Omental fat pad (tissue), 3 donors: ENCODE measurements at regions not wholly inside any gene's neighbourhood (a gene's known extent, or its start where the extent isn't known, plus 50 kb on each side); places are given as distances from the start of the nearest gene placed in this dataset.

Experiments used
- ATAC-seq: fragments of 150-250 bp; one replicate; pipeline ENCODE4 v1.9.1; 2016; ENCODE audit warnings: mild to moderate bottlenecking, moderate library complexity; ENCODE audit not compliant: low FRiP score
- DNase-seq: peaks from one replicate; pipeline ENCODE4 v3.0.0-alpha.2; 2019; ENCODE audit warnings: low spot score
- TF ChIP-seq, protein P1 (sequence below), 3 donors: fragments of 450-650 bp; IDR thresholded peaks; one replicate each; pipeline ENCODE4 v1.5.1; 2016 to 2017; ENCODE audit warnings: antibody characterized with exemption in 3 of 3, mild to moderate bottlenecking in 3 of 3, moderate library complexity in 2 of 3

DNA sequence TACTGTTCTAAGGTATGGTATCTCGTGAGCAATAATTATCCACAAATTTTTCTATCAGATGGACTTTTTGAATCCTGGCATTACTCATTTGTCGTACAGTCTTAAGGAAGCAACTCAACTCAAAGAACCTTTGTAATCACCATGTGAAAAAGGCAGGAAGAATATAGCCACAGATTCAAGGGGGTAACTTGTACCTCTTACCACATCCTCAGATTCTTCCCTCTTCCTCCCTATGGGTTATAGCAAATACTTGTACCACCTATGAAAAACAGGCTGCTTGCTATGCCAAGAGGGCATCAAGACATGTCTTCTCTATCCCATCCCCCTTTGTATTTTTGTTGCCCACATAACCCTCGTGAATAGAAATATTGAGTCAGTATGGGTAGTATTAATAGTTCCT, 616.6 kb upstream of the USP24 start:
- TF ChIP-seq, protein P1, sequence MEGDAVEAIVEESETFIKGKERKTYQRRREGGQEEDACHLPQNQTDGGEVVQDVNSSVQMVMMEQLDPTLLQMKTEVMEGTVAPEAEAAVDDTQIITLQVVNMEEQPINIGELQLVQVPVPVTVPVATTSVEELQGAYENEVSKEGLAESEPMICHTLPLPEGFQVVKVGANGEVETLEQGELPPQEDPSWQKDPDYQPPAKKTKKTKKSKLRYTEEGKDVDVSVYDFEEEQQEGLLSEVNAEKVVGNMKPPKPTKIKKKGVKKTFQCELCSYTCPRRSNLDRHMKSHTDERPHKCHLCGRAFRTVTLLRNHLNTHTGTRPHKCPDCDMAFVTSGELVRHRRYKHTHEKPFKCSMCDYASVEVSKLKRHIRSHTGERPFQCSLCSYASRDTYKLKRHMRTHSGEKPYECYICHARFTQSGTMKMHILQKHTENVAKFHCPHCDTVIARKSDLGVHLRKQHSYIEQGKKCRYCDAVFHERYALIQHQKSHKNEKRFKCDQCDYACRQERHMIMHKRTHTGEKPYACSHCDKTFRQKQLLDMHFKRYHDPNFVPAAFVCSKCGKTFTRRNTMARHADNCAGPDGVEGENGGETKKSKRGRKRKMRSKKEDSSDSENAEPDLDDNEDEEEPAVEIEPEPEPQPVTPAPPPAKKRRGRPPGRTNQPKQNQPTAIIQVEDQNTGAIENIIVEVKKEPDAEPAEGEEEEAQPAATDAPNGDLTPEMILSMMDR (IDR thresholded peaks at IDR 0.05), result no peak
- no peak for ATAC-seq
- DNase-seq, result no peak

GRCh38 chr1:55828044-55828443, 612.9 kb upstream of the USP24 start:
- no peak for DNase-seq
- no peak for ATAC-seq
- TF ChIP-seq, protein P1 (IDR thresholded peaks at IDR 0.05), result no peak

GRCh38 chr1:55827350-55827749, 612.2 kb upstream of the USP24 start:
- TF ChIP-seq, protein P1 (IDR thresholded peaks at IDR 0.05), result no peak
- DNase-seq (no peak), ATAC-seq (peak; percentile 77)

DNA sequence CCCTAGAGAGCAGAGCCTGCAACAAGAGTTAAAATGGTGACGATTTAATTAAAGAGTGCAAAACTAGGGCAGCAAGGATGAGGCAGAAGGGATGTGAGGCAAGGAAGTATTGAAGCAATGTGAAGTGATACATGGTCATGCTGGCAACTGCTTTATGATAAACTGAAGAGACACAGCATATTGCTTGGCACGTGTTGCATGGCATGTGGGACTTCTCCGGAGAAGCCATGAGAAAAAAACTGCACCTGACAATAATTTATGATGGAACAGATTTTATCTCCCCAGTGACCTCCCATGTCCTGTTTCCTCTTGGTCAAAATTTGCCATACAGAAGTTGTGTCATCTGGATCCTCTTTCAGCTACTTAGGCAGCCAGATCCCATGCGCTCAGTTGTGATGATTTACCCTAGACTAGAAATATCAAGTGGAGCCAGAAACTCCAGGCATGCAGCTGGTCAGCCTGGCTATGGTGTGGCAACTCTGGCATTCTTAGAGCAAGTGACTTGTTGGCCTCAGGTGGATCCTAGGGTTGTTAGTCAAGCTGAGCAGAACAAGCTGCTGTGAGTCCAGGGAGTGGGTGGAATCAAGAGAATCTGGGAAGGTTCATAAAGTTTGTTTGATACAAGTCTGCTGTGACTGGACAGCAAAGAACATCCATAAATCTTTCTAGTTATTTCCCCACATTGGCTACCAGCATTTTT, 611.4 kb upstream of the USP24 start:
- TF ChIP-seq, protein P1 (IDR thresholded peaks at IDR 0.05), result no peak
- ATAC-seq, result no peak

GRCh38 chr1:55825461-55825860, 610.3 kb upstream of the USP24 start:
- TF ChIP-seq, protein P1 (IDR thresholded peaks at IDR 0.05), result no peak
- no peak for DNase-seq
- ATAC-seq, result no peak

More for the DNA sequence above, 611.4 kb upstream of the USP24 start:
- DNase-seq, result no peak

DNA sequence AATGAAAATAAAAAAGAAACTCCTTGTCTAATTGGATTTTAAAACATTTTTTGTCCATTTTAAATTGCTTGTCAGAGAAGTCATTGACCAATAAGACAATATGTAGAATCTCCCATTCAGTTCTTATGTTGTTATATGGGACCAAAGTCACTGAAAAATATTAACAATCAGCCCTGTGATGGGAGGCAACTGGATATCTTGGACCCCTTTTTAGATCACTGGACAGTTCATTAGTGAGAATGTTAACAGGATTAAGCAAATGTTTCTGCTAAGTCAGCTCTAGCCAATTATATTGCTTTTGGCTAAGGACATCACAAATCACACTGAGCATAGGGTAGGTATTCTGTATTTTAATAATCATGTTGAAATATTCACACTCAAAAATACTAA, 609.1 kb upstream of the USP24 start:
- ATAC-seq (no peak), DNase-seq (no peak)
- TF ChIP-seq, protein P1 (IDR thresholded peaks at IDR 0.05), result no peak

- DNase-seq (no peak), ATAC-seq (no peak)
- TF ChIP-seq, protein P1 (IDR thresholded peaks at IDR 0.05), result no peak
Measured at GRCh38 chr1:55823541-55824250, 608.5 kb upstream of the USP24 start.
